Right atrium auricular region (tissue), 2 donors: ENCODE measurements at regions not wholly inside any gene's neighbourhood (a gene's known extent, or its start where the extent isn't known, plus 50 kb on each side); places are given as distances from the start of the nearest gene placed in this dataset.

Experiments
- DNase-seq: peaks from one replicate; pipeline ENCODE4 v3.0.0-alpha.2; 2019; ENCODE audit warnings: low spot score
- H3K27ac ChIP-seq, 2 donors: fragments of 200-600 bp; sonication (generic); 1 replicate in 1 of 2; 2 replicates in 1 of 2; pipeline ENCODE4 v1.5.1; 2016 to 2019
- H3K27me3 ChIP-seq, 2 donors: fragments of 200-600 bp; sonication (generic); one replicate each; pipeline versions ENCODE4 v1.5.1 to v1.6.0; 2017 to 2019
- H3K36me3 ChIP-seq: fragments of 200-600 bp; sonication (generic); one replicate; pipeline ENCODE4 v1.5.1; 2016
- H3K4me1 ChIP-seq, 2 donors: fragments of 200-600 bp; sonication (generic); one replicate each; pipeline versions ENCODE4 v1.5.1 to v1.6.0; 2017 to 2019
- H3K4me3 ChIP-seq, 2 donors: fragments of 200-600 bp; sonication (generic); 1 replicate in 1 of 2; 2 replicates in 1 of 2; pipeline ENCODE4 v1.5.1; 2017 to 2019; ENCODE audit warnings: mild to moderate bottlenecking in 1 of 2, moderate library complexity in 1 of 2
- H3K9me3 ChIP-seq, 2 donors: fragments of 200-600 bp; sonication (generic); one replicate each; pipeline ENCODE4 v1.5.1; 2019
- TF ChIP-seq, protein P1 (sequence below), 2 donors: fragments of 200-600 bp; sonication (generic); IDR thresholded peaks; one replicate each; pipeline ENCODE4 v1.5.1; 2019; ENCODE audit warnings: antibody characterized with exemption in 2 of 2

GRCh38 chr19:31979949-31980670, 365.3 kb upstream of the ZNF507 start:
- DNase-seq: no peak
- Histone ChIP-seq H3K9me3 (no peaks in the 10 kb centered on the region), H3K4me3 (no peak overlapping the region), H3K4me1 (no peaks in the 10 kb centered on the region), H3K36me3 (no peaks in the 10 kb centered on the region), H3K27me3 (no peaks in the 10 kb centered on the region), H3K27ac (no peak overlapping the region)
- TF ChIP-seq, protein P1, sequence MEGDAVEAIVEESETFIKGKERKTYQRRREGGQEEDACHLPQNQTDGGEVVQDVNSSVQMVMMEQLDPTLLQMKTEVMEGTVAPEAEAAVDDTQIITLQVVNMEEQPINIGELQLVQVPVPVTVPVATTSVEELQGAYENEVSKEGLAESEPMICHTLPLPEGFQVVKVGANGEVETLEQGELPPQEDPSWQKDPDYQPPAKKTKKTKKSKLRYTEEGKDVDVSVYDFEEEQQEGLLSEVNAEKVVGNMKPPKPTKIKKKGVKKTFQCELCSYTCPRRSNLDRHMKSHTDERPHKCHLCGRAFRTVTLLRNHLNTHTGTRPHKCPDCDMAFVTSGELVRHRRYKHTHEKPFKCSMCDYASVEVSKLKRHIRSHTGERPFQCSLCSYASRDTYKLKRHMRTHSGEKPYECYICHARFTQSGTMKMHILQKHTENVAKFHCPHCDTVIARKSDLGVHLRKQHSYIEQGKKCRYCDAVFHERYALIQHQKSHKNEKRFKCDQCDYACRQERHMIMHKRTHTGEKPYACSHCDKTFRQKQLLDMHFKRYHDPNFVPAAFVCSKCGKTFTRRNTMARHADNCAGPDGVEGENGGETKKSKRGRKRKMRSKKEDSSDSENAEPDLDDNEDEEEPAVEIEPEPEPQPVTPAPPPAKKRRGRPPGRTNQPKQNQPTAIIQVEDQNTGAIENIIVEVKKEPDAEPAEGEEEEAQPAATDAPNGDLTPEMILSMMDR (IDR thresholded peaks at IDR 0.05): no peak

- Histone ChIP-seq H3K36me3 (no peaks in the 10 kb centered on the region), H3K27ac (no peak overlapping the region), H3K9me3 (no peaks in the 10 kb centered on the region), H3K4me1 (no peaks in the 10 kb centered on the region), H3K4me3 (no peak overlapping the region), H3K27me3 (no peaks in the 10 kb centered on the region)
- DNase-seq: no peak
- TF ChIP-seq, protein P1 (IDR thresholded peaks at IDR 0.05): no peak
Measured at GRCh38 chr19:31980796-31981195, 364.6 kb upstream of the ZNF507 start.

DNA sequence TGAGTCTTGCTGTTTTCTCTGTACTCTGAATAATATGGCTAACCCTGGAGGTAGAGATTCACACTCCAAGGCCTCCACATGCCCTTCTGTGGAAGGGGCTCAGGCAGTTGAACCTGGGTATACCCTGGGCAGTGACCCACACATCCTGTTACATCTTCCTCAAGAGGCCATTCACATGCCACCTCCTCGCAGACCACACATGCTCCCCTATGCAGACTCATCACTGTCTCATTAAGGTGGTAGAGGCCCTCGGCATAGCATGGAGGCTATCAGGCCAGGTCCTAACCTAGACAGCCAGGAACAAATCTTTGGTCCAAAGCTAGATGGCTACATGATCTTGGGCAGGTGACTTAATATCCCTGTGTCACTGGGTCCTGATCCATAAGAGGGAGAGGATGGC, 363.9 kb upstream of the ZNF507 start:
- H3K27ac ChIP-seq: no peak overlapping the region
- TF ChIP-seq, protein P1 (IDR thresholded peaks at IDR 0.05): no peak

DNA sequence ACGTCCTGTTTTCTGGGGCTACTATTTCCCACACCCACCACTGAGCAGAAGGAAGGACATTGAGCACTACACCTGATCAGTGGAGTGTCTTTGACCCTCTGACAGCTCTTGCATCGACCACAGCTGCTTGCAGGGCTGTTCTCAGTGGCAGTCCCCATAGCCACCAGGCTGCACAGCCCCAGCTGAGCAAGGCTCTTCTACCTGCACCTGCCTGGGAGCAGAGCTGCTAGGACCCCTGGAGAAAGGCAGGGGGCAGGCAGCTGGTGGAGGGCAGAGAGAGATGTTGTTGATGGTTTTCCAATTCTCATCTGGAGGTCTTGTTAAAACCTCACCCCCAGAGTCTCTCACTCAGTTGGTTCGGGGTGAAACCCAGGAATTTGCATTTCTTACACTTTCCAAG, 361.8 kb upstream of the ZNF507 start:
- DNase-seq: no peak
- no peak overlapping the region for H3K4me3 ChIP-seq
- TF ChIP-seq, protein P1 (IDR thresholded peaks at IDR 0.05): no peak
- H3K9me3 ChIP-seq: no peaks in the 10 kb centered on the region
- H3K4me1 ChIP-seq: no peaks in the 10 kb centered on the region
- no peak overlapping the region for H3K27ac ChIP-seq
- no peaks in the 10 kb centered on the region for H3K27me3 ChIP-seq
- no peaks in the 10 kb centered on the region for H3K36me3 ChIP-seq

More for the DNA sequence above, 363.9 kb upstream of the ZNF507 start:
- Histone ChIP-seq H3K4me3 (no peak overlapping the region), H3K27me3 (no peaks in the 10 kb centered on the region), H3K36me3 (no peaks in the 10 kb centered on the region), H3K4me1 (no peaks in the 10 kb centered on the region), H3K9me3 (no peaks in the 10 kb centered on the region)
- no peak for DNase-seq

DNA sequence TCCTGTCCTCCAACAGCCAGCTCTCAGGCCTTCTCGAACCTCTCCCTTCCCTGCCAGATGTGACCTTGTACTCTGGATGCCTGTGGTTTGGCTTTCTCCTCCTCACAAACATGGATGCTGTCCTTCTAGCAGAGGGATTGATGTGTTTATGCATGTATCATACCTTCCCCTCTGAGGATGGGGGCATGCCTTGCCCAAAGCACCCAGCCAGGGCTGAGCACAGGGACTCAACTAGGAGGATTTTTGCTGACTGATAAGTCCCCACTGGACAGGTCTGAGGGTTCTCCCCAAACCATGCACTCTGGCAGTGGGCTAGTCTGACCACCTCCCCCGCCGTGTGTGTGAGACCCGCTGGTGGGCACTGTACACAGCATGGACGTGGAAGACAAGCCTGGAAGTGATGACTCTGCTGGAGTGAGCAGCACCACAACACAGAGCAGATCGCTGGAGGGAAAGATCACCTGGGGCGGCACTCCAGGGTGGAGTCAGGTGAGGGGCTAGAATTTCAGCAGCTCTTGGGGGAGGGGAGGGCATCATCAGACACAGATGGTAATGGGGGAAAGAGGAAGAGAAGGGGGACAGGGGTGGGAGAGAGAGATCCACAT, 360.3 kb upstream of the ZNF507 start:
- DNase-seq: no peak
- Histone ChIP-seq H3K9me3 (no peaks in the 10 kb centered on the region), H3K4me3 (no peak overlapping the region), H3K4me1 (no peaks in the 10 kb centered on the region), H3K27me3 (no peaks in the 10 kb centered on the region), H3K27ac (no peak overlapping the region), H3K36me3 (no peaks in the 10 kb centered on the region)
- TF ChIP-seq, protein P1 (IDR thresholded peaks at IDR 0.05): no peak
